Hematopoietic multipotent progenitor cell treated with erythropoietin and hydrocortisone succinate and interleukin-3 and kit ligand, for 8 days (in vitro differentiated cells): ENCODE measurements at regions not wholly inside any gene's neighbourhood (a gene's known extent, or its start where the extent isn't known, plus 50 kb on each side); places are given as distances from the start of the nearest gene placed in this dataset.
"Not testable (repeated sequence)": the region's sequence is repeated elsewhere in the genome, so short reads cannot be mapped to it uniquely, and the experiment has no call there.

ENCODE experiments used
- DNase-seq: peaks from one replicate; pipeline ENCODE4 v3.0.0-alpha.2; 2015

GRCh38 chr6:159522877-159523547 is 170.0 kb downstream of the SOD2 start:
- no peak for DNase-seq

GRCh38 chr6:159521962-159522361 is 171.1 kb downstream of the SOD2 start:
- no peak for DNase-seq

- peak; percentile 21 for DNase-seq
These were observed 173.0 kb downstream of the SOD2 start for GRCh38 chr6:159520002-159520401.

DNA sequence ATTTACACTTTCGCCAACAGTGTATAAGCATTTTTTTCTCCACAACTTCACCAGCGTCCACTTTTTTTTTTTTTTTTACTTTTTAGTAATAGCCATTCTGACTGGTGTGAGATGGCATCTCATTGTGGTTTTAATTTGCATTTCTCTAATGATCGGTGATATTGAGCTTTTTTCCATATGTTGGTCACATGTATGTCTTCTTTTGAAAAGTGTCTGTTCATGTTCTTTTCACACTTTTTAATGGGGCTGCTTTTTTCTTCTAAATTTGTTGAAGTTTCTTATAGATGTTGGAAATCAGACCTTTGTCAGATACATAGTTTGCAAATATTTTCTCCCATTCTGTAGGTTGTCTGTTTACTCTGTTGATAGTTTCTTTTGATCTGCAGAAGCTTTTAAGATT is 177.2 kb downstream of the SOD2 start:
- not testable (repeated sequence) for DNase-seq

GRCh38 chr6:159513914-159514313 is 179.1 kb downstream of the SOD2 start:
- DNase-seq, result no peak

- no peak for DNase-seq
These were observed 179.8 kb downstream of the SOD2 start for GRCh38 chr6:159513074-159513720.

DNA sequence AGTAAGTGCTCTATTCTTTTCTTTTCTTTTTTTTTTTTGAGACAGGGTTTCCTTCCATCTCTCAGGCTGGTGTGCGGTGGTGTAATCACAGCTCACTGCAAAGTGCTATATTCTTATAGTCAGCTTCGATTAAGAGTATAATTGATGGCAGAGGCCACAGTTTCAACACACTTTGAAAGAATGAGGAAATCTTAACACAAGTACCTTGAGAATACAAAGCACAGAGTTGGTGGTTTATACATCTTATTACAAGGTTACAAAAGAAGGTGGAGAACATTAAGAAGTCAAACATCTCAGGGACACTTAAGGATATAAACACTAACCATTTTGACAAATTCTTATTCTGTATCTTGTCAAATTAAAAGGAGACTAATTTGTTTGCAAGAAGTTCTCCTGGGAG is 180.5 kb downstream of the SOD2 start:
- DNase-seq, result no peak

DNA sequence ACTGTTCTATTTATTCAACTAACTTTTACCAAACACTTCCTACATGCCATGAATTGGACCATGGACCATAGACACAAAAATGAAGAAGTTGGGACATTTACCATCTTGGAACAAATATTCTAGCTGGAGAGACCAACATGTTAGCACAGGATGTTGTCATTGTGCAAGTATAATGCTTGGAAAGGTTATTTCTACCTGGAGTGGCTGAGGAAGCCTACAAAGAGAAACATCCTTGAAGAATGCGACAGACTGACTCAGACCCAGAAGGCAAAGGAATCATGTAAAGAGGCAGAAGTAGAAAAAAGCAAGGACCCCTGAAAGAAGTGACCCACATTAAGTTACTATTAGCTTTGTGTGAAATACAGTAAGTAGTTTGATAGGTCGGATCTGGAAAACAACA is 180.9 kb downstream of the SOD2 start:
- no peak for DNase-seq

GRCh38 chr6:159510141-159510540 is 182.9 kb downstream of the SOD2 start:
- no peak for DNase-seq

GRCh38 chr6:159508931-159509330 is 184.1 kb downstream of the SOD2 start:
- no peak for DNase-seq

- DNase-seq, result no peak
These were observed 187.0 kb downstream of the SOD2 start for GRCh38 chr6:159506048-159506447.

GRCh38 chr6:159505140-159505922 is 187.7 kb downstream of the SOD2 start:
- DNase-seq, result no peak

DNA sequence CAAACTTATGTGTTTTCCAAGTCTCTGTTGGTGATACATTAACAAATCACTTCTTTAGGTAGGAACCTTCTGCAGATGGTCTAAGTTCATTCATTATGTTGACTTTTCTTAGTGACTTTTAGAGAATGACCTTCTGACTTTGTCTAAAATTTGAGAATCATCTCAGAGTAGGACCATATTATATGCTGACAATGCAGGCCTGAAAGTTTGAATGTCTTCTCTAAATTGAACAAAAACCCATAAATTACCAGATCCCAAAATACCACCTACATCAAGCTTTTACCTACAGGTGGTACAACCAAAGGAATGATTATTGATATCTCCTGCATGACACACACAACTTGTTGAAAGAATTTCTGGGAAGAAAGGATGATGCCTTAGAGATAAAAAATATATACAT is 191.5 kb downstream of the SOD2 start:
- DNase-seq, result no peak

DNA sequence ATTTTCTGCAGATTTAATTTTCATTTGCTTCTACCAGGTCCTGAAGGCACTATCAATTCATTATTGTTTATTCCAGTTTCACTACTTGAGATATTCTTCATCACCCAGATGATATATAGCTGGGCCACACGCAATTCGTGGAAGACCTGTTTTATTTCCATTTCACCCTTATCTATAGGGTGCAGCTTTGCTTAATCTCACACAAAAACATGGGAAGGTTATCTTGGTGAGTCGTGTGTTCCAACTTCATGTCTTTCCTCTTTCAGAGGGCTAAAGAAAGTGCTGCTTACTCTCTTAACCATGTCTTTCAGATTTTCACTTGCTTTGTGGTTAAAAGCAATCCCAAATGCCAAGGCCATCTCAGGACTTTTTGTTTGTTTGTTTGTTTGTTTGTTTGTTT is 194.0 kb downstream of the SOD2 start:
- DNase-seq, result peak; percentile 92

DNA sequence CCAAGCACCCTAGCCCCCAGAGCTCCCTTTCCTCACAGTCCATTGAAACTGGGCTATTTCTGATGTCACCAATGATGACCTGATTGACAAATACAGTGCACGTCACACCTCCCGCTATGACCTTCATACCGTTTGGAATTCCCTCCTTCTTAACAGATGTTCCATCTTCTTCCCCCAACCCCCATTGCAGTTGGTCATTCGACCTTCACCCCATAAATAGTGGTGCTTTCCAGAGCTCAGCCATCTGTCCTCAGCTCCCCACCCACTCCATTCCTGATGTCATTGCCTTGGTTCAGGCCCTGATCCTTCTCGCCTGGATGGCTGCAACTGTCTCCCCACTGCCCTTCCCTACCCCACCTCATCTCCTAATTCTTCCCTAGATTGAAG is 198.5 kb downstream of the SOD2 start:
- DNase-seq, result no peak

GRCh38 chr6:159493898-159494585 is 199.0 kb downstream of the SOD2 start:
- DNase-seq, result no peak

DNA sequence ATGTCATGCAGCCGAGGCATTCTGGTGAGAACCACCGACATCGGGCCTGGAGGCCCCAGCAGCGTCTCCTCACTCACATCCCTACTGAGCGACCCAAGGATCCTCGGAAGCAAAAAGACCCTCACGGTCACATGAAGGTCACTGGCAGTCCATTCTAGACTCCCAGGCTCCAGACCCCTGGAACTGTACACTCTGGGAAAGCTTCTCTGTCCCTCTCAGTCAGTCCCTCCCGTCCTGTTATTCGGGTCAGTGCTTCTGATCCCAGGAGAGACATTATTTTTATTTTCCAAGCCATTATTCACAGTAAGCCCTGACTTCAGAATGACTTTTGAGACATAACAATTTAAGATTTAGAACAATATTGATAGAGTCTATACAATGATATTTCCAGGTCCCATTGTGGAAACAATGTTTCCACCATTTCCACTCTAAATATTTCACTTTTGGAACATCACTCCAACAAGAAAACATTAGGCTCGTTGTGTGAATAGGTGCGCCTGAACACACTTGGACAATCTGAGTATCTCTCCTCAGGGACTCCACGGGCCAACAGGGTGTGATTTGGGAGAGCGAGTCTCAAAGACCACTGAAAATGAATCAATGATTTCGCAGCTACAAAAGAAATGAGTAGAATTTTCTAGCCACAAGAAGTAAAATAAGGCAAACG is 199.7 kb downstream of the SOD2 start:
- no peak for DNase-seq

- no peak for DNase-seq
These were observed 202.6 kb downstream of the SOD2 start for GRCh38 chr6:159490298-159490937.

DNA sequence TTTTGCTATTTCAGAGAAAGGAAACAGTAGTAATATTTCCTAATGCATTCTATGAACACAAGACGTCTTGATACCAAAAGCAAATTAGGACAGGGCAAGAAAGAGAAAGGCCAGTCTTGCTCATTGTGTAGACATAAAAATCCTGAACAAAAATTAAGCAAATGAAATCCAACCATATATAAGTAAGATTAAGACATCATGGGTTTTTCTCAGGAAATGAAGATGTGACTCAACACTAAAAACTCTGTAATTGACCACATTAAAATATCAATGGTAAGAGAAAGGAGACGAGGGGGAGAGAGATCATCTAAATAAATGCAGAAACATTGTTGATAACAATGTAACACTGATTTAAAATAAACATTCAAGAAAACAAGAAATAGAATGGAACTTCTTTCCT is 205.4 kb downstream of the SOD2 start:
- no peak for DNase-seq

- DNase-seq, result no peak
These were observed 209.8 kb downstream of the SOD2 start for GRCh38 chr6:159483259-159483658.

- DNase-seq, result no peak
These were observed 211.1 kb downstream of the SOD2 start for GRCh38 chr6:159481897-159482296.

DNA sequence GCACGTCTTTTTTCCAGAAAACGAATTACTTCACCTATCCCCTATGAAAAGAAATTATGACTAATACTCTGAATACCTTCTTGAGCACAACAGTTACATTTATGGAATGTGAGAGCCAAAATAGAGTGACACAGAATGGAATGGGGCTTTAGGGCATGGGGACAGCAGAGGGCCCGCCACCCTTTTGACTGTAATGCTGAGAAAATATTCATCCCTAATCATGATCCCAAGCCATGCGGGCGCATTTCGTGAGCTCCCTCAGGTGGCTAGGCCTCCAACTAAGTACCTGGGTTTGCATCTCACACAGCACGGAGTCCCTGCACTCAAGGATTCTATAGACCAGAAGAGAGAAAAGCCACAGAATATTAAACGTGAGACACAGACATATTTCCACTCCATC is 212.6 kb downstream of the SOD2 start:
- no peak for DNase-seq
